Transverse colon (tissue), 4 donors: ENCODE measurements at regions not wholly inside any gene's neighbourhood (a gene's known extent, or its start where the extent isn't known, plus 50 kb on each side); places are given as distances from the start of the nearest gene placed in this dataset.

ENCODE experiments used
- DNase-seq: peaks from one replicate; pipeline ENCODE4 v3.0.0-alpha.2; 2019
- H3K27ac ChIP-seq, 4 donors: fragments of 200-600 bp; sonication (generic); 2 replicates each; pipeline ENCODE4 v1.5.1; 2016 to 2018; ENCODE audit warnings: inconsistent platforms in 4 of 4
- H3K27me3 ChIP-seq: fragments of 200-600 bp; sonication (generic); 2 replicates; pipeline ENCODE4 v1.5.1; 2017; ENCODE audit warnings: inconsistent platforms
- H3K36me3 ChIP-seq, 4 donors: fragments of 200-600 bp; sonication (generic); 2 replicates each; pipeline ENCODE4 v1.5.1; 2017 to 2019; ENCODE audit warnings: inconsistent platforms in 4 of 4
- H3K4me1 ChIP-seq, 4 donors: fragments of 200-600 bp; sonication (generic); 2 replicates each; pipeline ENCODE4 v1.5.1; 2017 to 2020; ENCODE audit warnings: inconsistent platforms in 4 of 4
- H3K4me3 ChIP-seq, 4 donors: fragments of 200-600 bp; sonication (generic); 1 replicate in 1 of 4; 2 replicates in 3 of 4; pipeline versions ENCODE4 v1.5.1 to v1.6.1; 2017 to 2019; ENCODE audit warnings: inconsistent platforms in 4 of 4
- H3K9me3 ChIP-seq, 2 donors: fragments of 200-600 bp; sonication (generic); 2 replicates each; pipeline ENCODE4 v1.5.1; 2017 to 2019; ENCODE audit warnings: inconsistent platforms in 2 of 2
- EP300 ChIP-seq: sonication (generic); formaldehyde crosslinking; IDR thresholded peaks from one replicate; pipeline ENCODE4 v1.6.1; 2017; ENCODE audit warnings: antibody characterized with exemption, low read depth
- POLR2A ChIP-seq: fragments of 450-650 bp; IDR thresholded peaks from one replicate; pipeline ENCODE4 v1.6.1; 2016; ENCODE audit warnings: antibody characterized with exemption, mild to moderate bottlenecking, moderate library complexity
- POLR2AphosphoS5 ChIP-seq, 3 donors: sonication (generic); formaldehyde crosslinking; IDR thresholded peaks; one replicate each; pipeline ENCODE4 v1.6.1; 2016; ENCODE audit warnings: antibody characterized with exemption in 3 of 3
- WGBS, 2 donors: methylation state at CpG; one replicate each; pipeline ENCODE4 v1.1.5; 2018; ENCODE audit warnings: low coverage in 1 of 2; 5-methylcytosine and 5-hydroxymethylcytosine counted together
- in situ Hi-C, 4 donors: fragments of 200-750 bp; cut with MboI; loops; one replicate each; pipeline versions ENCODE4 v1.15.0 to v1.15.1; 2017; ENCODE audit warnings: low sequenced_read_pairs in 3 of 4, low pct_ligation_motif_present in 1 of 4, low pct_unique_long_range_greater_than_20kb in 1 of 4
- intact Hi-C: fragments of 100-400 bp; cut with DNase I; formaldehyde crosslinking; loops from one replicate; pipeline ENCODE4 v1.15.1; 2023; ENCODE audit warnings: low total_unique reads
- TF ChIP-seq, protein P1 (sequence below), 5 experiments: fragments of 200-600 bp in 3 of 5; fragments of 450-650 bp in 2 of 5; sonication (generic) in 3 of 5; IDR thresholded peaks; 1 replicate in 2 of 5; 2 replicates in 3 of 5; pipeline ENCODE4 v1.5.1; 2016 to 2017; ENCODE audit warnings: antibody characterized with exemption in 5 of 5, inconsistent platforms in 3 of 5, mild to moderate bottlenecking in 2 of 5, moderate library complexity in 1 of 5

DNA sequence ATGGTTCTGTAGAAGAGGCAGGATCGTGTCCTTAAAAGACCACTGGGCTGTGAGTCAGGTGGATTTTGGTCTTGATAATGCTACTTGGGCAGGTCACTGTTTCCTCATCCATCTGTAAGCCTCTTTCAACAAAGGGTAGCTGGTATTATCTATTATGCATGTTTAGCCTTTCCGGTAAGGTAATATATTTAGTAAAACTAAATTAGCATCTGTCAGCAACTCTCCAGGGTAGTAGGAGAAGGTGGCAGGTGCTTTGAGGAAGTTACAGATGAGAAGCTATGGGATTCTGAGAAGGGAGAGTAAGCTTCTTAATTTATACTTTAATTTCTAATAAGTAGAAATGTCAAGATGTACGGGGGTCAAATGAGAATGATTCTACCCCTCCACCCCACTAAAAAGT lies 86.9 kb upstream of the TGM3 start:
- 85 to 96% methylated on average over 3 of the region's 3 CpGs for WGBS, 2 donors
- Histone ChIP-seq H3K27ac (no peak overlapping the region), H3K9me3 (no peaks in the 10 kb centered on the region), H3K4me1 (peaks cover 3 to 26% (median 13%) of the 10 kb centered on the region in 4 donors), H3K27me3 (peaks cover 38% of the 10 kb centered on the region), H3K36me3 (no peaks in the 10 kb centered on the region), H3K4me3 (no peak overlapping the region)
- TF ChIP-seq, protein P1, sequence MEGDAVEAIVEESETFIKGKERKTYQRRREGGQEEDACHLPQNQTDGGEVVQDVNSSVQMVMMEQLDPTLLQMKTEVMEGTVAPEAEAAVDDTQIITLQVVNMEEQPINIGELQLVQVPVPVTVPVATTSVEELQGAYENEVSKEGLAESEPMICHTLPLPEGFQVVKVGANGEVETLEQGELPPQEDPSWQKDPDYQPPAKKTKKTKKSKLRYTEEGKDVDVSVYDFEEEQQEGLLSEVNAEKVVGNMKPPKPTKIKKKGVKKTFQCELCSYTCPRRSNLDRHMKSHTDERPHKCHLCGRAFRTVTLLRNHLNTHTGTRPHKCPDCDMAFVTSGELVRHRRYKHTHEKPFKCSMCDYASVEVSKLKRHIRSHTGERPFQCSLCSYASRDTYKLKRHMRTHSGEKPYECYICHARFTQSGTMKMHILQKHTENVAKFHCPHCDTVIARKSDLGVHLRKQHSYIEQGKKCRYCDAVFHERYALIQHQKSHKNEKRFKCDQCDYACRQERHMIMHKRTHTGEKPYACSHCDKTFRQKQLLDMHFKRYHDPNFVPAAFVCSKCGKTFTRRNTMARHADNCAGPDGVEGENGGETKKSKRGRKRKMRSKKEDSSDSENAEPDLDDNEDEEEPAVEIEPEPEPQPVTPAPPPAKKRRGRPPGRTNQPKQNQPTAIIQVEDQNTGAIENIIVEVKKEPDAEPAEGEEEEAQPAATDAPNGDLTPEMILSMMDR (IDR thresholded peaks at IDR 0.05) = no peak
- DNase-seq = no peak
- intact Hi-C loops = loop anchor here (10.0 kb wide), 1 partner anchor 246 kb away; no protein-coding TSS in a partner anchor
- in situ Hi-C loops = loop anchor here in 2 of 4 donors (5.0 to 25.0 kb wide), 3 partner anchors 138 to 253 kb away; partner anchors contain the start of gene SNRPB (in 1 of the 2)

DNA sequence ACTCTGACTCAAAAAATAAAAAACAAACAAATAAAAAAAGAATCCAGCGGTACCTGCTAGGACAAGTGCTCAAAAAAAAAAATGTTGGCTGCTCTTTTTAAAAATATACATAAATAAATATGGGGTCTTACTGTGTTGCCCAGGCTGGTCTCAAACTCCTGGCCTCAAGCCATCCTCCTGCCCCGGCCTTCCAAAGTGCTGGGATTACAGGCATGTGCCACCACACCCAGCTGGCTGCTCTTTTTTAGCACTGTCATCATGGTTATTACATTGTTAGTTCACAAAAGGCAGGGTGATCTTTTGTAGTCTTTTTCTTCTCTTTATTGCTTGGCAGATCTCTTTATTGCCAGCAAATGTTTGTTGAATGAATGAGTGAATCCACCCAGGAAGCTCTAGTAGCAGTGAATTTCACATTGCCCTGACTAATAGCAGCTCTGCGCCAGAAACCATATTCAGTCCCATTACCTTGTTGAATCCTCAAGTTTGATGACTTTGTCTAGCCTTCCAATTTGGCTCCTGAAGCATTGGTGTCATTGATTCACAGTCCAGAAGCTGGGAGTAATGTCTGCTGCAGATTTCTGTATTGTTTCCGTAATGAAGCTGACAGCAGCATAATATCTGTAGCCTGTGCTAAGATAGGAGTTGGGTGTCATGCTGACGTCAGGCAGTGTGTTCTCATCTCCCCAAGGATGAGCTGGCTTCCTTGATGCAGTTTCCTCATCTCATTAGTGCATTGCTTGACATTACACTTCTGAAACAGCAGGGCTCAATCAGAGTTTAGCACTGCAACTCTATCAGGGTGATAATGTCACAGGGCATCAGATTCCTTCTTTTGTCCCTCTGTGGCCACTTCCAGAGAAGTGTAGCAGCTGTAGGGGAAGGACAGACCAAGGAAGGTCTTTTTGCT lies 84.9 kb upstream of the TGM3 start:
- peaks cover 33% of the 10 kb centered on the region for H3K27me3 ChIP-seq
- no peaks in the 10 kb centered on the region for H3K36me3 ChIP-seq
- H3K4me1 ChIP-seq = peaks cover 3 to 26% (median 13%) of the 10 kb centered on the region in 4 donors
- in situ Hi-C loops (loop anchor here in 2 of 4 donors (5.0 to 25.0 kb wide), 2 partner anchors 241 to 251 kb away; partner anchors contain the start of gene SNRPB (in 1 of the 2)), intact Hi-C loops (no loop called here)
- no peak overlapping the region for H3K27ac ChIP-seq
- TF ChIP-seq POLR2AphosphoS5 (IDR thresholded peaks at IDR 0.05) = no peak
- TF ChIP-seq, protein P1 (IDR thresholded peaks at IDR 0.05) = no peak
- TF ChIP-seq EP300 = no peak
- no peak for TF ChIP-seq POLR2A
- no peaks in the 10 kb centered on the region for H3K9me3 ChIP-seq
- no peak overlapping the region for H3K4me3 ChIP-seq
- DNase-seq = peak; percentile 51
- 24 to 56% methylated on average over 2 to 5 of the region's 5 CpGs for WGBS, 2 donors

DNA sequence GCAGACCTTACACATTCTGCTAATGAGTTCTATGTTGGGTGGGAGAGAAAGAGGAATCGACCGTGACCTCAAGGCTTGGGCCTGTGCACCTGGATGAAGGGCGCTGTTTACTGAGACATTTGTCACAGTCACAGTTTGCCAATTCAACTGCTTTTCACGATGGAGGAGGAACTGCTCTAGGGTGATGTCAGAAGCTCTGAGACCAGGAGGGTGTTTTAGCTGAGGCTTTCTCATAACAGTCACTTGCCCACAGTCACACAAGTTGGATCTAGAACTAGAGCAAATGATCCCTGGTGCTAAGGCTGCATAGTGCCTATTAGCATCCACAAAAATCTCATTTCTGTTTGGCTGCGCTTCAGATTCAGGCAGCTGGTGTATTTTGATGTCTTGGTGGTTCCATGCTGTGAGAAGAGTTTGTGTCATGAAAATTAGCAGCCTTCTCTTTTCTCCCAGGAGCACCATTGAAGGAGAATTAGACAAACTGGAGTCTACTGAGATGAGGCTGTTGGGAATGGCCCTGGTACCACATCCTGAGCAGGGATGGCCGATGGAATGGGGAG lies 83.3 kb upstream of the TGM3 start:
- Histone ChIP-seq H3K4me1 (peaks cover 3 to 17% (median 5%) of the 10 kb centered on the region in 4 donors), H3K9me3 (no peaks in the 10 kb centered on the region), H3K36me3 (no peaks in the 10 kb centered on the region), H3K27me3 (peaks cover 18% of the 10 kb centered on the region), H3K4me3 (no peak overlapping the region), H3K27ac (no peak overlapping the region)
- no peak for DNase-seq
- WGBS, 2 donors = 77 to 89% methylated on average over 3 to 6 of the region's 6 CpGs
- TF ChIP-seq POLR2A (no peak), POLR2AphosphoS5 (IDR thresholded peaks at IDR 0.05) (no peak), EP300 (no peak)
- TF ChIP-seq, protein P1 (IDR thresholded peaks at IDR 0.05) = no peak
- intact Hi-C loops = no loop called here
- in situ Hi-C loops = loop anchor here in 2 of 4 donors (5.0 to 25.0 kb wide), 2 partner anchors 240 to 250 kb away; partner anchors contain the start of gene SNRPB (in 1 of the 2)

DNA sequence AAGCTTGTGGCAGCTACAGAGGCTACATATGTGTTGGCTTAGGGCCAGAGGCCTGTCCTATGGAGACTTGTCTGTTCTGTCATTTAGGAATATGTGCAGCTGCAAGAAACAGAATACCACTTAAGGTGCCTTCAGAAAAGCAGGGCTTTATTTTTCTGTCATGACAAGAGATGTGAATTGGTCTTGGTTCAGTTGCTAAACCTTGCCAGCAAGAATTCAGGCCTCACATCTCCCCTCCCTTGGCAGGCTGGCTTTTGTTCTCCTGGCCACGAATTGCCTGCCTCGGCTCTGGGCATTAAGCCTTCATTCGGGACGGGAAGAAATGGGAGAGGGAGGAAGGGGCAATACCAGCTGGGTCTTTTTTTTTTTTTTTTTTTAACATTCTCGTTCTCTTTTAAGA lies 82.4 kb upstream of the TGM3 start:
- intact Hi-C loops (no loop called here), in situ Hi-C loops (loop anchor here in 2 of 4 donors (5.0 to 25.0 kb wide), 2 partner anchors 239 to 249 kb away; partner anchors contain the start of gene SNRPB (in 1 of the 2))
- TF ChIP-seq, protein P1 (IDR thresholded peaks at IDR 0.05) = no peak
- no peak for TF ChIP-seq POLR2A
- TF ChIP-seq EP300 = no peak
- no peak for TF ChIP-seq POLR2AphosphoS5 (IDR thresholded peaks at IDR 0.05)
- no peak for DNase-seq
- Histone ChIP-seq H3K36me3 (no peaks in the 10 kb centered on the region), H3K9me3 (no peaks in the 10 kb centered on the region), H3K27me3 (peaks cover 11% of the 10 kb centered on the region), H3K27ac (no peak overlapping the region), H3K4me1 (peaks cover 0 to 12% (median 1%) of the 10 kb centered on the region in 4 donors), H3K4me3 (no peak overlapping the region)
- WGBS, 2 donors = 38 to 53% methylated on average over 4 to 5 of the region's 5 CpGs
